OCI-LY7 (cell line): ENCODE measurements at regions not wholly inside any gene's neighbourhood (a gene's known extent, or its start where the extent isn't known, plus 50 kb on each side); places are given as distances from the start of the nearest gene placed in this dataset.

Source experiments
- BruUV-seq: library from RNA; stranded (reverse); fragments of 400-500 nt; replicated peaks from 2 replicates; lab custom pipeline; 2021; lab: Mats Ljungman, UMichigan
- CTCF ChIA-PET: fragments of 300-600 bp; sonication (Branson Sonifier 250); formaldehyde crosslinking; loops from one replicate; lab custom pipeline; 2022; ENCODE audit warnings: antibody characterized with exemption; ENCODE audit not compliant: unreplicated experiment; lab: Charles Lee
- POLR2A ChIA-PET: fragments of 300-600 bp; sonication (Branson Sonifier 250); formaldehyde crosslinking; loops from one replicate; lab custom pipeline; 2022; ENCODE audit warnings: antibody characterized with exemption; lab: Charles Lee
- DNase-seq: peaks from one replicate; pipeline ENCODE4 v3.0.0-alpha.2; 2015; ENCODE audit warnings: low spot score
- H2AFZ ChIP-seq: fragments of 200-600 bp; sonication (generic), shearing (Covaris generic); 2 replicates; pipeline ENCODE4 v1.6.1; 2014; ENCODE audit warnings: mild to moderate bottlenecking, antibody characterized with exemption, low read length, moderate library complexity
- H3K27ac ChIP-seq: fragments of 200-600 bp; sonication (generic); 2 replicates; pipeline ENCODE4 v1.5.1; 2014; ENCODE audit warnings: mixed run types, low read depth, mild to moderate bottlenecking, moderate library complexity, low read length, inconsistent platforms; ENCODE audit not compliant: poor library complexity, severe bottlenecking
- H3K36me3 ChIP-seq: fragments of 200-600 bp; sonication (generic); 2 replicates; pipeline ENCODE4 v1.6.1; 2014; ENCODE audit warnings: mild to moderate bottlenecking, antibody characterized with exemption, low read length, moderate library complexity, mixed read lengths; ENCODE audit not compliant: insufficient read depth
- H3K4me1 ChIP-seq: fragments of 200-600 bp; sonication (generic); 2 replicates; pipeline ENCODE4 v1.5.1; 2014; ENCODE audit warnings: mild to moderate bottlenecking, low read length; ENCODE audit not compliant: insufficient read depth, poor library complexity, severe bottlenecking
- H3K4me2 ChIP-seq: fragments of 200-600 bp; sonication (generic); 2 replicates; pipeline ENCODE4 v1.6.1; 2014; ENCODE audit warnings: mild to moderate bottlenecking, low read length
- H3K4me3 ChIP-seq: fragments of 200-600 bp; sonication (generic); 2 replicates; pipeline ENCODE4 v1.5.1; 2014; ENCODE audit warnings: mild to moderate bottlenecking, low read depth, low read length; ENCODE audit not compliant: poor library complexity, severe bottlenecking
- H3K79me2 ChIP-seq: fragments of 200-600 bp; sonication (generic); 2 replicates; pipeline ENCODE4 v1.6.1; 2016; ENCODE audit warnings: low read depth, mild to moderate bottlenecking, low read length, moderate library complexity, mixed read lengths; ENCODE audit not compliant: insufficient read depth
- H3K9me2 ChIP-seq: fragments of 200-600 bp; sonication (generic); 2 replicates; pipeline ENCODE4 v1.6.1; 2016; ENCODE audit warnings: mild to moderate bottlenecking, low read length, mixed read lengths; ENCODE audit not compliant: insufficient read depth
- H3K9me3 ChIP-seq: fragments of 200-600 bp; sonication (generic); 2 replicates; pipeline ENCODE4 v1.6.1; 2014; ENCODE audit warnings: mild to moderate bottlenecking, mixed run types, low read length, mixed read lengths
- H4K20me1 ChIP-seq: fragments of 200-600 bp; sonication (generic); 2 replicates; pipeline ENCODE4 v1.6.1; 2014; ENCODE audit warnings: mild to moderate bottlenecking, antibody characterized with exemption, low read length, moderate library complexity, mixed read lengths; ENCODE audit not compliant: insufficient read depth
- CTCF ChIP-seq: fragments of 200-600 bp; sonication (generic); conservative IDR thresholded peaks from 2 replicates; pipeline ENCODE4 v1.5.1; 2014; ENCODE audit warnings: mild to moderate bottlenecking, antibody characterized with exemption, low read length, moderate library complexity, mixed read lengths
- EZH2phosphoT487 ChIP-seq: fragments of 200-600 bp; sonication (generic); IDR thresholded peaks from 2 replicates; pipeline ENCODE4 v1.6.1; 2018; ENCODE audit warnings: low read depth, borderline replicate concordance, mild to moderate bottlenecking, mixed run types, antibody characterized with exemption, low read length, moderate library complexity, mixed read lengths
- intact Hi-C: fragments of 100-400 bp; cut with micrococcal nuclease; formaldehyde crosslinking; loops from one replicate; pipeline ENCODE4 v1.10.0; 2022; ENCODE audit not compliant: unreplicated experiment

DNA sequence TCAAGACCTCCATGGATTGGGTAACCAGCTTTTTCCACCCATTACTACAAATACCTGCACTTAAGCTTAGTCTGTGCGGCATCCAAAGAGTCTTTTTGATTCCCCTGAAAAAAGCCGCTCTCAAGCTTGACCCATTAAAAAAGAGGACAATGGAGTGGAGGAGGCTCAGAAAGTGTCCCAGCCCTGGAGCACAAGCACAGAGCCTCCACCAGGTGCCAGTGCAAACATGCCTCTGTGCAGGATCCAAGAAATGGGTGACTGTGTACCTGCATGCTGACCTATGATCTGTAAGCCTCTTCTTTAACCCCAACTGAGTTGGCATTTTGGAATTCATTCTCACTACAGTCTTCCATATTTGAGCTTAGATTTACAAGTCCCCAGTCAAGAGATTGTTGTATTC is 168.3 kb upstream of the TLE4 start:
- Histone ChIP-seq H4K20me1 (no peaks in the 10 kb centered on the region), H3K4me3 (no peak overlapping the region), H3K36me3 (no peaks in the 10 kb centered on the region), H3K4me2 (no peak overlapping the region), H3K27ac (no peak overlapping the region), H2AFZ (no peak overlapping the region), H3K9me2 (no peaks in the 10 kb centered on the region), H3K9me3 (no peaks in the 10 kb centered on the region), H3K4me1 (no peaks in the 10 kb centered on the region), H3K79me2 (no peaks in the 10 kb centered on the region)
- POLR2A ChIA-PET: interaction anchor here (0.6 to 1.6 kb wide), 3 partner anchors 9 to 299 kb away, joined by 3 to 4 read pairs (median 3); no protein-coding TSS in a partner anchor
- no TSS peak for BruUV-seq
- DNase-seq: no peak
- TF ChIP-seq EZH2phosphoT487: no peak
- TF ChIP-seq CTCF: no peak
- CTCF ChIA-PET: no interaction called here
- intact Hi-C loops: no loop called here

GRCh38 chr9:79408200-79408599 is 163.6 kb upstream of the TLE4 start:
- H3K9me3 ChIP-seq: no peaks in the 10 kb centered on the region
- no peaks in the 10 kb centered on the region for H3K36me3 ChIP-seq
- POLR2A ChIA-PET: no interaction called here
- no peak overlapping the region for H3K4me2 ChIP-seq
- BruUV-seq: no TSS peak
- DNase-seq: no peak
- no peaks in the 10 kb centered on the region for H3K79me2 ChIP-seq
- CTCF ChIA-PET: no interaction called here
- intact Hi-C loops: no loop called here
- H2AFZ ChIP-seq: no peak overlapping the region
- no peaks in the 10 kb centered on the region for H4K20me1 ChIP-seq
- TF ChIP-seq CTCF (no peak), EZH2phosphoT487 (no peak)
- no peak overlapping the region for H3K4me3 ChIP-seq
- H3K9me2 ChIP-seq: no peaks in the 10 kb centered on the region
- no peak overlapping the region for H3K27ac ChIP-seq
- H3K4me1 ChIP-seq: no peaks in the 10 kb centered on the region

DNA sequence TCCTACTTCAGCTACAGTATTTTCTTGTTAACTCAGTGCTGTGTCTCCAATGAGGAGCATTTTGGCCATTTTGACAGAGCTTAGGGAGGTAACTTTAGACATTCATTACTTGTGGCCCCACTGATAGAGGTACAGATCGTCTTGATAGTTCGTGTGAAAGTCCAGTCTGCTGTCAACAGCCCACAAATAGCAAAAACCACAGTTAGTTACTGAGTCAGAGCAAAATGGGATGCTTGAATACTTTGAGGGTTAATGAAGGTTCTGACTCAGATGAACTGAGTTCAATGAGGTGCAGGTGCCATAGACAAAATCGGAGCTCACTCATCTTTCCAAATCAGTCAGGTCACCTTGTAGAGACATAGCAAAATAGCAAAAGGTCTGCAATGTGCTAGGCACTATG is 163.1 kb upstream of the TLE4 start:
- H4K20me1 ChIP-seq: no peaks in the 10 kb centered on the region
- intact Hi-C loops: no loop called here
- no peak overlapping the region for H3K27ac ChIP-seq
- H3K4me3 ChIP-seq: no peak overlapping the region
- TF ChIP-seq CTCF: no peak
- TF ChIP-seq EZH2phosphoT487: no peak
- H3K9me3 ChIP-seq: no peaks in the 10 kb centered on the region
- ChIA-PET POLR2A (no interaction called here), CTCF (no interaction called here)
- no peaks in the 10 kb centered on the region for H3K9me2 ChIP-seq
- H3K4me1 ChIP-seq: no peaks in the 10 kb centered on the region
- H3K36me3 ChIP-seq: no peaks in the 10 kb centered on the region
- no peak for DNase-seq
- H3K4me2 ChIP-seq: no peak overlapping the region
- no peak overlapping the region for H2AFZ ChIP-seq
- BruUV-seq: no TSS peak
- no peaks in the 10 kb centered on the region for H3K79me2 ChIP-seq
